Left ventricle myocardium inferior (tissue), 1 donor: ENCODE measurements at regions not wholly inside any gene's neighbourhood (a gene's known extent, or its start where the extent isn't known, plus 50 kb on each side); places are given as distances from the start of the nearest gene placed in this dataset.

Experiments used
- DNase-seq: peaks from one replicate; pipeline ENCODE4 v3.0.0-alpha.2; 2020
- H3K27ac ChIP-seq: fragments of 200-600 bp; replicated peaks from 2 replicates; pipeline ENCODE4 v1.8.0; 2021
- H3K27me3 ChIP-seq: fragments of 200-600 bp; 2 replicates; pipeline ENCODE4 v1.8.0; 2021; ENCODE audit warnings: low read depth
- H3K36me3 ChIP-seq: fragments of 200-600 bp; 2 replicates; pipeline ENCODE4 v1.8.0; 2021
- H3K4me1 ChIP-seq: fragments of 200-600 bp; 2 replicates; pipeline ENCODE4 v1.8.0; 2021
- H3K4me3 ChIP-seq: fragments of 200-600 bp; 2 replicates; pipeline ENCODE4 v1.8.0; 2021; ENCODE audit warnings: mild to moderate bottlenecking, moderate library complexity
- H3K9me3 ChIP-seq: fragments of 200-600 bp; replicated peaks from 2 replicates; pipeline ENCODE4 v1.8.0; 2021
- CTCF ChIP-seq: fragments of 200-600 bp; IDR thresholded peaks from 2 replicates; pipeline ENCODE4 v1.8.0; 2021; ENCODE audit warnings: antibody characterized with exemption, mild to moderate bottlenecking, borderline replicate concordance
- intact Hi-C: fragments of 100-400 bp; cut with micrococcal nuclease; formaldehyde crosslinking; loops from one replicate; pipeline ENCODE4 v1.11.0; 2022
- donor health status: DM: no; HTN: yes; CAD: no; lungs with severe emphysema.

GRCh38 chr5:51889703-51890102 lies 506.5 kb downstream of the ISL1 start:
- Histone ChIP-seq H3K27ac (no peak overlapping the region), H3K4me3 (no peak overlapping the region), H3K9me3 (no peaks in the 10 kb centered on the region), H3K36me3 (no peaks in the 10 kb centered on the region), H3K27me3 (no peaks in the 10 kb centered on the region), H3K4me1 (no peaks in the 10 kb centered on the region)
- TF ChIP-seq CTCF = no peak
- no peak for DNase-seq
- intact Hi-C loops = no loop called here

- DNase-seq = no peak
- Histone ChIP-seq H3K36me3 (no peaks in the 10 kb centered on the region), H3K27me3 (no peaks in the 10 kb centered on the region), H3K9me3 (no peaks in the 10 kb centered on the region), H3K4me1 (no peaks in the 10 kb centered on the region), H3K27ac (no peak overlapping the region), H3K4me3 (no peak overlapping the region)
- no peak for TF ChIP-seq CTCF
- intact Hi-C loops = no loop called here
Observed at GRCh38 chr5:51890435-51891116, 507.3 kb downstream of the ISL1 start.

- Histone ChIP-seq H3K27ac (no peak overlapping the region), H3K9me3 (no peaks in the 10 kb centered on the region), H3K4me1 (no peaks in the 10 kb centered on the region), H3K36me3 (no peaks in the 10 kb centered on the region), H3K27me3 (no peaks in the 10 kb centered on the region), H3K4me3 (no peak overlapping the region)
- no peak for DNase-seq
- TF ChIP-seq CTCF = no peak
- intact Hi-C loops = no loop called here
Observed at GRCh38 chr5:51892680-51893079, 509.4 kb downstream of the ISL1 start.

- no peak for DNase-seq
- H3K4me1 ChIP-seq = no peaks in the 10 kb centered on the region
- no peaks in the 10 kb centered on the region for H3K9me3 ChIP-seq
- no peak overlapping the region for H3K27ac ChIP-seq
- intact Hi-C loops = no loop called here
- H3K4me3 ChIP-seq = no peak overlapping the region
- H3K27me3 ChIP-seq = no peaks in the 10 kb centered on the region
- no peaks in the 10 kb centered on the region for H3K36me3 ChIP-seq
- TF ChIP-seq CTCF = no peak
Observed at GRCh38 chr5:51895834-51896233, 512.6 kb downstream of the ISL1 start.

GRCh38 chr5:51902512-51902911 lies 519.3 kb downstream of the ISL1 start:
- Histone ChIP-seq H3K36me3 (no peaks in the 10 kb centered on the region), H3K9me3 (no peaks in the 10 kb centered on the region), H3K27me3 (no peaks in the 10 kb centered on the region), H3K4me1 (no peaks in the 10 kb centered on the region), H3K27ac (no peak overlapping the region), H3K4me3 (no peak overlapping the region)
- no peak for TF ChIP-seq CTCF
- intact Hi-C loops = no loop called here
- DNase-seq = no peak
